Stimulated activated CD4-positive, alpha-beta T cell treated with anti-CD3 and anti-CD28 coated beads, Interleukin-2, amount 100 ng/mL, for 4 hours (primary cell): ENCODE measurements at regions not wholly inside any gene's neighbourhood (a gene's known extent, or its start where the extent isn't known, plus 50 kb on each side); places are given as distances from the start of the nearest gene placed in this dataset.
"Not testable (repeated sequence)": the region's sequence is repeated elsewhere in the genome, so short reads cannot be mapped to it uniquely, and the experiment has no call there.

Experiments used
- DNase-seq: peaks from one replicate; pipeline ENCODE4 v3.0.0-alpha.2; 2020; ENCODE audit warnings: low read depth

DNA sequence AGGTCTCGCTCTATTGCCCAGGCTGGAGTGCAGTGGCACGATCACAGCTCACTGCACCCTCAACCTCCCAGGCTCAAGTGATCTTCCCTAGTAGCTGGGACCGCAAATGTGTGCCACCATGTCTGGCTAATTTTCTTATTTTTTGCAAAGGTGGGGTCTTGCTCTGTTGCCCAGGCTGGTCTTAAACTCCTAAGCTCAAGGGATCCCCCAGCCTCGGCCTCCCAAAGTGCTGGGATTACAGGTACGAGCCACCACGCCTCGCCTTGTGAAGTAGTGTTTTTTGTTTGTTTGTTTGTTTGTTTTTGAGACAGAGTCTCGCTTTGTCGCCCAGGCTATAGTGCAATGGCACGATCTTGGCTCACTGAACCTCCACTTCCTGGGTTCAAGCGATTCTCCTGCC lies 125.5 kb downstream of the HAUS1 start:
- not testable (repeated sequence) for DNase-seq

DNA sequence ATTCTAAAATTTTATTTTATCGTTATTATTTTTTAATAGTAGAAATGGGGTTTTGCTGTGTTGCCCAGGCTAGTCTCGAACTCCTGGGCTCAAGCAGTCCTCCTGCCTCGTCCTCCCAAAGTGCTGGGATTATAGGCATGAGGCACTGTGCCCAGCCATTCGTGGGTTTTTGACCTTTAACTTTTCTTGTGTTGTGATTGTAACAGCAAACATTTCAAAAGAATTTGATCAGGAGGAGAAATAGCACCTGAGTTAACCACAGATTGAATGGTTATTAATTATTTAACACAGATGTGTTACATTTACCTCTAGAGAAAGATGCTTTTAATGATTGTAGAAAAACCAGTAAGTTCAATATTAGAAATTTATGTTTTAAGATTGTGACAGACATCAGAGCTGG lies 132.0 kb downstream of the HAUS1 start:
- no peak for DNase-seq

- DNase-seq, result no peak
Observed at GRCh38 chr18:46237891-46238290, 133.7 kb downstream of the HAUS1 start.

DNA sequence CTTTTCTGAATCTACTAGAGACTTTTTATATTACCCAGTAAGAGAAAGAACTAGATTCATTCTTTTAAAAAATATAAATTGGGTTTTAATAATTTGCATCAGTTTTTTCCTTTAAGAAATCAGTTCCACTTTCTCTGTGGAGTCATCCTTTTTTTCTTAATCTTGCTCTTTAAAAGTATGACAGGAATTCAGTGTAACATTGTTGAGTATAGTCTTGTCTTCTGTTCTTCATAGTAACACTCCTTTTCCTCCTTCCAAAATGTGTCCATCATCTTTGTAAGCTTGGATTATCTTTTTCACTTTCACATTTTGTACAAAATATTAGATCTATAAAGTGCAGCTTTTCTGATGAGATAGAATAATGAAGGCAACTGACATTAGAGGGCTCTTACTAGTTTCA lies 135.4 kb downstream of the HAUS1 start:
- DNase-seq, result no peak

- no peak for DNase-seq
Observed at GRCh38 chr18:46239998-46240397, 135.8 kb downstream of the HAUS1 start.

- DNase-seq, result not testable (repeated sequence)
Observed at GRCh38 chr18:46241393-46241792, 137.2 kb downstream of the HAUS1 start.

GRCh38 chr18:46242183-46242582 lies 138.0 kb downstream of the HAUS1 start:
- DNase-seq, result no peak

DNA sequence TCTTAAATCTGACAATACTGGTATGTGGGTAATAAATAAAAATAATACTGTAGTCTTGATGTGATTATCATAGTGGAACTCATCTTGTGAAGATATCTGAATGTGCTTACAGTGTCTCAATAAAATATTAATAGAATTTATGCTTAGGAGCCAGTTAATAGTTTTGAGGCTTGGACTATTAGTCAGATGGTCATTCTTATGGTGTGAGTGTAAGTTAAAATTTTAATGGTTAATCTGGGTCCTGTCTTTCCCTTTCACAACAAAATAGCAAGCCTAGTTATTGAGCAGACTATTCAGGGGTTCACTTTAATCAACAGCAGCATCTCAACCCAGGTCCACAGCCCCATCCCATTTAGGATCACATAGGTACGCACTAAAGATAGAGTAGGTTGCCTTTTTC lies 138.9 kb downstream of the HAUS1 start:
- no peak for DNase-seq

- no peak for DNase-seq
Observed at GRCh38 chr18:46243673-46244072, 139.5 kb downstream of the HAUS1 start.

DNA sequence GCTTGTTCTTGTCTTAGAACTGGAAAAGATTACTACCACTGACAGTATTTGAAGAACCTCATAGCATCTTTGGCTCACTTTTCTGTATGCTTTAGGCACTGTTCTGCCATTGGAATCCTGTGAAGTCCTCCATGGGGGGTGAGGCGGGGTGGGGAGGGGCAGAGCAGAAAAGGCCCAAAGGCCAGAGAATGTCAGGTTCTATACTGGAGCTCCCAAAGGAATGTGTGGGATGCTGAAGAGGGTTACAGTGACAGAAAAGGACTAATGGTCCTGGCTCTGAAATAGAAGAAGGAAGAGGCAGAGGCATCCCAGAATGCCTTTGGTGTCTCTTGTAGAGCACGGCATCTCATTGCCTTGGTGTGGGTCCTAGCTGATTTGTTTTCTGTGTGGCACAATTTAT lies 141.9 kb downstream of the HAUS1 start:
- no peak for DNase-seq

- DNase-seq, result no peak
Observed at GRCh38 chr18:46247942-46248341, 143.8 kb downstream of the HAUS1 start.

DNA sequence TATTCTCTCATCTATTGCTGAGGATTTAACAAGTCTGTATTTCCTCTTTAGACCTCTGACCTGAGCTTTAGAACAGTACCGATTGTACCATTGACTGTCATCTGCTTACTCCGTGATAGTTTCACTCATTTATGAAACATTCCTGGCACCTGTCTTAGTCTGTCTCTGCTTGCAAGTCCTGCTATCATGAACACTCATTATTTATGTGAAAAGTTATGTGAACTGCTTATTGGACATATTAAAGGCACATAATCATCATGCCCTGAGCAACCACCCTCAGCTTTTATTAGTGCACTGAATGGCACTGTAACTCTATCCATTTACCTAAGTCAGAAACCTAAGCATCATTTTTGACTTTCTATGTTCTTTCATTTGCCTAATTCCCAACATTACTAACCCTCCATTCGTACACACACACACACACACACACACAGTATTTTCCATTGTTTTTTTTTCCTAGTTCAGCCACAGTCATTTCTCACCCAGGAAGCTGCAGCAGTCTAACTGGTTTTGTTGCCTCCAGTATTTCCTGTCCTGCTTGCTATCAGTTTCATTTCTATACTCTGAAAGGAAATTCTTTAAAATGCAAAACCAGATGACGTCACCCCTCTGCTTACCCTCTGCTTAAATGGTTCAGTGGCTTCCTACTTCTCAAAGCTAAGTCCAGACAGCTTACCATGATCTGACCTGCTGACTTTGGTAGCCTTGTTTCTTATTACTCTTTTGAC lies 146.1 kb downstream of the HAUS1 start:
- peak; percentile 57 for DNase-seq

DNA sequence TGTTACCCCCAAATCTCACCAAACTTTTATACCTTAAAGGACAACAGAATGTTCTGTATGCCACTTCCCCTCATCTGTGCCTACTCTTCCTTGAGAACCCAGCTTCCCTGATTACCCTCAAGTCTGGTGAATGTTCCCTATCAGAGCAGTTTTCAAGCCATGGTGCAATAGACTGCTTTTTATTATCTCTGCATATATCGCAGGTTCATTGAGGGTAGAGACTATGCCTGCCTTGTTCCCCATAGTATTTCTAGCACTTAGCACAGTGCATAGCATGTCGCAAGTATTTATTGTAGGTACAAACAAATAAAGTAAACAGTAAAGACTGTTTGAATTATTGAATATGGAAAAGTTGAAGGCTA lies 146.6 kb downstream of the HAUS1 start:
- no peak for DNase-seq

DNA sequence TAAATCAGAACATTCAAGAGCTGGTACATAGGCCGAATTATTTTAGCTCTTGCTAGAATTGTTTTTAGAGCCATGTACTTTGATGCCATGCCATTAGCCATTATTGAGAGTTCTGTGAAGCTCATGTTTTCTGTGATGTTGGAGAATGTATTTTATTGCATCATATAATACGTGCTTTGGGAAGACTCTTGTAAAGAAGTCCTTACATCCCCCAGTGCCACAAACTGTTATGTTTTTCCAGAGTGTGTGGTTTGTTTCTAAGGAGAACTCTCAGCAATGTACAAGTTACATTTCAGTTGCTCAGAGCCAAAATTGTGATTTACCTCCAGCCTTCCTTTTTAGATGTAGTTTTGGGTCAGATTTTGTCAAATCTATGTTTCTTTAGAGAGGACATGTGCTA lies 148.6 kb downstream of the HAUS1 start:
- DNase-seq, result no peak

DNA sequence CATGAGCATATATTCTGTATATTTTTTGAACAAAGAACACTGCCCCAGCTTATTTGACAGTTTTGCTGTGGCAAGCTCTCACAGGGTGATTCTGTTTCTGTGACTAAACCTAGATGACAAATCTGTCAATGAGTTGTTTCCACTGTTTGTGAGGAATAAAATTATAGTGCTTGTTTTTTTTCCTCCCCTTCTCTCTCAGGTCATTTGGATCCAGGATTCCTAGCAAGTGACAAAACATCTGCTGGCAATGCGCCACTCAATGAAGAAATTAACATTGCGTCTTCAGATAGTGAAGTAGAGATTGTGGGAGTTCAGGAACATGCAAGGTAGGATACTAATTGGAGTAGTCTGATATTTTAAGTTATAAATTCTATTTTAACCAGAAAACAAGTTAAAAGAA lies 149.3 kb downstream of the HAUS1 start:
- DNase-seq, result no peak

DNA sequence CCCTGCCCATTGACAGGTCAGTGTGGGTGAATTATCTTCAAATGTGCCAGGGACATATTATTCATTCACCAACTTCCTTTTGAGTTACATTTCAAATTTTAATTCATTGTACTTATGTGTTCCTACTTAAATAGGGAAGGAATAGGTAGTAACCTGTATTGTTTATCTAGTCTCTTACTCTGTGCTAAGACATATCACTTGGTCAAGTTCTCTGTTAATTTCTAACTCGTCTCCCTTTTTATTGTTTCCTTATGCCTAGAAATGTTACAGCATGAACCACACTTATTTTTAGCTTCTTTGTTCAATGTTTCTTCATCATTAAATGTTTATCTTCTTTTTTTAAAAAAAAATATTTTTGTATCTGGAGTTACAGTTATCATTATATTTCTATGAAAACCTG lies 151.9 kb downstream of the HAUS1 start:
- DNase-seq, result no peak

- DNase-seq, result no peak
Observed at GRCh38 chr18:46257366-46257765, 153.2 kb downstream of the HAUS1 start.

DNA sequence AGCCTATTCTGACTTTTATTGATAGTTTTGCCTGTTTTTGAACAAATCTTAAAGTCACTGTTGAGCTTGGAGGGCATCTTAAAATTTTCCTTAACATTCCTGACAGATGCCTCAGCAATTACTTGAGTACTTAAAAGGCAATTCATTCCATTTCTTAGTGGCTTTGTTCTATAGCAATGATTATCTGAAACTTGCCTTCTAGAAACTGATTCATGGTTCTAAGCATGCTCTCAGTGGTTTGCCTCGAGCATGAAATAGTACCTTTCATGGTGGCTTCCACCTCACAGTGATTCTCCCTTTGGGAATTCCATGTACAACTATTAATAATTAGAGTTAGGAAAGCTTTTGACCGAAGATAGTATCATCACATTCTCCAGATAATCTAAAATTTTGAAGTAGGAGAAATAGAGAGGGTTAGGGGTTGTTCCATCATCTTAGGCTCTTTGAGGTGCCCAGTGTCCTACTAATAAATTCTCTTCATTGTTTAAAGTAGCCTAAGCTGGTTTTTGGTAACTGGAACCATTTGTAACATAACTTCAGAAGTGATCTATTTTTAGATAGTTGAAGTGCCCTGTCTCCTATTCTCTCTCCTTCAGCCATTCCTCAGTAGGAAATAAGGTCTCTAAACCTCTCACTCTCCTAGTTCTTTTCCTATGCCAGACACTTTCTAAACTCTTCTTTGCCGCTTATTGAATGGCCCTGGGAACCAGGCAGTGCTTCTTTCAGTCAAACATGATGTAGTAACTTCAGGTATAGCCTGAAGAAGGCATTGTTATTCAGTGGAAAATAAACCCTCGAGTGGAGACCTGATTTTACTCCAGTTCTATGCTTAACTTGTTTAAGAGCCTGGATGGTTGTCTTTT lies 156.1 kb downstream of the HAUS1 start:
- no peak for DNase-seq

DNA sequence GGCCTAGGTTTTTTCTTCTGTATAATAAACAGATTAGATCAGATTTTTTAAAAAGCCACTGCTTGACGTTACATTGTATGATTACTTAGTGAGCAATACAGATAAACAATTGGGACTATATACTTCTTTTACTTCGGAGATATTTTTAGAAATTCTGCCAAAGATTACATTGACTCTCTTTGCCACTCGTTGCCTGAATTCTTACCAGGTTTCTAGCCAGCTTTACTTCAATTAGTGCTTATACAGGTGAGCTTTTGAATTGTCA lies 156.6 kb downstream of the HAUS1 start:
- DNase-seq, result no peak

DNA sequence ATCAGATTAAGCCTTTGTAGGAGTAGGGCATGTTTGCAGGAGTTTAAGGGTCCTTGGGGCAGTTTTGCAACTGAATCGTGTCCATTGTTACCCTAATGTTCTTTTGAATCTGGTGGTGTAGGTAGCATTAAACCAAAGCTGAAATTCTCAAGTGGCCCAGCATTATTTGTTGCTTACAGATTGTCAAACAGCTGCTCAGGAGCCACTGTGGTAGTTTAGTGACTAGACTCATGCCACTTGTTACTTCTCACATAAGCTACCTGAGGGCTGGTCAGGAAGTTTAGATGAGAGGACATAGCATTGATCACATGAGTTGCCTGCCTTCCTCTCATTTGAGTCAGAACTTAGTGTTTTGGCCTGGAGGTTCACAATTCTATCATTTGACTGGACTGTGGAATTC lies 157.6 kb downstream of the HAUS1 start:
- DNase-seq, result no peak

DNA sequence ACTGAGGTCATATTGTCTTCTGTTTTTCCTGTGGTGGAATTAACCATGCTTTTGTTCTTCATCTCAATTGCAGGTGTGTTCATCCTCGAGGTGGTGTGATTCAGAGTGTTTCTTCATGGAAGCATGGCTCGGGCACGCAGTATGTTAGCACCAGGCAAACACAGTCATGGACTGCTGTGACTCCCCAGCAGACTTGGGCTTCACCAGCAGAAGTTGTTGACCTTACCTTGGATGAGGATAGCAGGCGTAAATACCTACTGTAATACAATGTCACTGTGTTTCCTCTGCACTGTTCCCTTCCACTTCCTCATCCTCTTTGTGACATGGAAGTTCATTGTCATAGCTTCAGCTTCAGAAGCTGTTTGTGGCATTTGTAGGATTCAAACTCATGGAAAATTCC lies 158.7 kb downstream of the HAUS1 start:
- DNase-seq, result no peak

GRCh38 chr18:46264255-46264654 lies 160.1 kb downstream of the HAUS1 start:
- no peak for DNase-seq

DNA sequence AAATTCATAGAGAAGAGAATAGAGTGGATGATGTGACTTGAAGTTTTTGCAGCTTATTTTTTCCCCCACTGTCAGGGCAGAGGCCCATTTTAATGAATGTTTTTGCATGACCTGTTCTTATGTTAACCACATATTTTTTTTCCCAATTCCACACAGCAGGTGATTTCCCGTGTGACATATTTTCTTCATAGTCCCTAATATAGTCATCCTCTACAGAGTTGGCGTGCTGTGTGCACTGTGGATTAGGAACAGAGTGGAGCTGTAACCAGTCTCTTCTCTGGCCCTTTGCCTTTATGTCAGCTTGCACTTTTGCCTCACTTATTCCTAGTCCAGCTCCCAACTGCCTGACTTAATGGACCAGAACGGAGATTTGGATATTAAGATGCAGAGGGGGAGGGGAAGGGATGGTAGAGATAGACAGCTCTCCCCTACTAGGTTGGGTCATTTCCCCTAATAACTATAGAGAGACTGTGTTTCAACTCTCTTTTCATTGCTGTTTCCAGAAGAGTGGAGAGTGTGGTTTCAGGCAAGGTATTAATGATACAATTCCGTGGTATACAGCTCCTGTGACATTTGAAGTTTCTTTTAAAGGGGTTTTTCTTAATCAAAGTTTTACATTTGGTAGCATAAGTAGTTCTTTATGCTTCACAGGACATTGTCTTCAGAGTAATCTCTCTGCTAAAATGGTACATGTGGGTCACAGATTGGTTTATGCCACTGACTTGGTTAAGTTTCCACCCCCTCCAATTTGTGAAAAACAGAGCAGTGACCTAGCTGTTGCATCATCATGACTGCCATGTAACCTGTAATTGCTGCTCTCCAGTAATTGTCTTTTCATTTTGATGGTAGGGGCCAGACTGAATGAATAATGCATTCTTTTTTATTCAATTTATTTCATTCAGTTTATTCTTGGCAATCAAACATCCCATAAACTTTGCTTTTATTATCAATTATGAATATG lies 161.3 kb downstream of the HAUS1 start:
- DNase-seq, result no peak
